Endothelial cell (in vitro differentiated cells): ENCODE measurements at regions not wholly inside any gene's neighbourhood (a gene's known extent, or its start where the extent isn't known, plus 50 kb on each side); places are given as distances from the start of the nearest gene placed in this dataset.

Experiments
- DNase-seq: peaks from one replicate; pipeline ENCODE4 v3.0.0; 2021; ENCODE audit warnings: low spot score
- H3K27ac Mint-ChIP-seq: one replicate; pipeline ENCODE4 v1.8.0; 2021; ENCODE audit warnings: mixed read lengths, inconsistent platforms; ENCODE audit not compliant: unreplicated experiment
- H3K27me3 Mint-ChIP-seq: one replicate; pipeline ENCODE4 v1.8.0; 2021; ENCODE audit warnings: mild to moderate bottlenecking, moderate library complexity, mixed read lengths, inconsistent platforms; ENCODE audit not compliant: unreplicated experiment
- H3K36me3 Mint-ChIP-seq: one replicate; pipeline ENCODE4 v1.8.0; 2021; ENCODE audit warnings: mild to moderate bottlenecking, low read depth, mixed read lengths, inconsistent platforms; ENCODE audit not compliant: unreplicated experiment
- H3K4me1 Mint-ChIP-seq: one replicate; pipeline ENCODE4 v1.8.0; 2021; ENCODE audit warnings: mild to moderate bottlenecking, mixed read lengths, inconsistent platforms; ENCODE audit not compliant: unreplicated experiment
- H3K4me3 Mint-ChIP-seq: one replicate; pipeline ENCODE4 v1.8.0; 2021; ENCODE audit warnings: mild to moderate bottlenecking, mixed read lengths, inconsistent platforms; ENCODE audit not compliant: unreplicated experiment
- H3K9me3 Mint-ChIP-seq: one replicate; pipeline ENCODE4 v1.8.0; 2021; ENCODE audit warnings: mixed read lengths, inconsistent platforms; ENCODE audit not compliant: unreplicated experiment
- CTCF ChIP-seq: fragments of 200-600 bp; sonication (generic); IDR thresholded peaks from one replicate; pipeline ENCODE4 v1.5.0; 2021; ENCODE audit warnings: antibody characterized with exemption; ENCODE audit not compliant: unreplicated experiment

- DNase-seq: no peak
- Mint-ChIP-seq H3K36me3 (peaks cover 3% of the 10 kb centered on the region), H3K4me3 (no peak overlapping the region), H3K27ac (no peak overlapping the region), H3K9me3 (peaks cover 4% of the 10 kb centered on the region), H3K27me3 (peaks cover 6% of the 10 kb centered on the region), H3K4me1 (no peaks in the 10 kb centered on the region)
- no peak for TF ChIP-seq CTCF
These were observed 347.6 kb downstream of the CTTN start for GRCh38 chr11:70745941-70746340.

GRCh38 chr11:70746351-70746750, 348.0 kb downstream of the CTTN start:
- Mint-ChIP-seq H3K4me3 (no peak overlapping the region), H3K27ac (no peak overlapping the region)

GRCh38 chr11:70747285-70747684, 349.0 kb downstream of the CTTN start:
- Mint-ChIP-seq H3K9me3 (peaks cover 4% of the 10 kb centered on the region), H3K27ac (peak overlapping the region; percentile 43), H3K4me3 (no peak overlapping the region), H3K36me3 (no peaks in the 10 kb centered on the region), H3K27me3 (peaks cover 5% of the 10 kb centered on the region), H3K4me1 (no peaks in the 10 kb centered on the region)
- no peak for TF ChIP-seq CTCF
- no peak for DNase-seq

More at GRCh38 chr11:70746351-70746750, 348.0 kb downstream of the CTTN start:
- no peak for DNase-seq
- no peaks in the 10 kb centered on the region for H3K36me3 Mint-ChIP-seq
- no peak for TF ChIP-seq CTCF
- peaks cover 5% of the 10 kb centered on the region for H3K27me3 Mint-ChIP-seq
- no peaks in the 10 kb centered on the region for H3K4me1 Mint-ChIP-seq
- H3K9me3 Mint-ChIP-seq: peaks cover 4% of the 10 kb centered on the region

- Mint-ChIP-seq H3K4me3 (no peak overlapping the region), H3K27ac (peak overlapping the region; percentile 43), H3K36me3 (no peaks in the 10 kb centered on the region), H3K4me1 (no peaks in the 10 kb centered on the region), H3K9me3 (peaks cover 4% of the 10 kb centered on the region), H3K27me3 (peaks cover 5% of the 10 kb centered on the region)
- no peak for DNase-seq
- no peak for TF ChIP-seq CTCF
These were observed 349.6 kb downstream of the CTTN start for GRCh38 chr11:70747921-70748320.

- Mint-ChIP-seq H3K4me1 (no peaks in the 10 kb centered on the region), H3K4me3 (no peak overlapping the region), H3K27me3 (peaks cover 5% of the 10 kb centered on the region), H3K9me3 (peaks cover 4% of the 10 kb centered on the region), H3K27ac (no peak overlapping the region), H3K36me3 (no peaks in the 10 kb centered on the region)
- no peak for TF ChIP-seq CTCF
- DNase-seq: no peak
These were observed 352.9 kb downstream of the CTTN start for GRCh38 chr11:70751142-70751734.
